GM23338 (cell line): ENCODE measurements at regions not wholly inside any gene's neighbourhood (a gene's known extent, or its start where the extent isn't known, plus 50 kb on each side); places are given as distances from the start of the nearest gene placed in this dataset.
"Not testable (repeated sequence)": the region's sequence is repeated elsewhere in the genome, so short reads cannot be mapped to it uniquely, and the experiment has no call there.

ENCODE experiments used
- ATAC-seq: fragments of 200-7000 bp; cut with Tn5 transposase; 3 replicates; pipeline ENCODE4 v1.9.1; 2020
- DNase-seq: peaks from one replicate; pipeline ENCODE4 v3.0.0-alpha.2; 2015; ENCODE audit warnings: low spot score
- H2AFZ ChIP-seq: fragments of 200-600 bp; sonication (generic); 2 replicates; pipeline ENCODE4 v1.8.0; 2016; ENCODE audit warnings: antibody characterized with exemption, mild to moderate bottlenecking, moderate library complexity
- H3F3A ChIP-seq: fragments of 200-600 bp; sonication (generic); replicated peaks from 2 replicates; pipeline ENCODE4 v1.8.0; 2017; ENCODE audit warnings: antibody characterized with exemption, mixed run types, low read depth
- H3K27ac ChIP-seq: fragments of 200-600 bp; sonication (generic); 2 replicates; pipeline ENCODE4 v1.6.1; 2016; ENCODE audit warnings: low read depth
- H3K27me3 ChIP-seq: fragments of 200-600 bp; sonication (generic); 2 replicates; pipeline ENCODE4 v1.8.0; 2016; ENCODE audit warnings: mild to moderate bottlenecking, mixed run types, moderate library complexity; ENCODE audit not compliant: insufficient read depth
- H3K36me3 ChIP-seq: fragments of 200-600 bp; sonication (generic); 2 replicates; pipeline ENCODE4 v1.8.0; 2016; ENCODE audit warnings: mild to moderate bottlenecking; ENCODE audit not compliant: insufficient read depth
- H3K4me1 ChIP-seq: fragments of 200-600 bp; sonication (generic); 2 replicates; pipeline ENCODE4 v1.8.0; 2016; ENCODE audit warnings: mild to moderate bottlenecking, moderate library complexity; ENCODE audit not compliant: insufficient read depth
- H3K4me2 ChIP-seq: fragments of 200-600 bp; sonication (generic); 2 replicates; pipeline ENCODE4 v1.7.1; 2017; ENCODE audit warnings: mixed run types
- H3K4me3 ChIP-seq: fragments of 200-600 bp; sonication (generic); 2 replicates; pipeline ENCODE4 v1.6.1; 2016; ENCODE audit warnings: mixed run types
- H3K79me2 ChIP-seq: fragments of 200-600 bp; sonication (generic); replicated peaks from 2 replicates; pipeline ENCODE4 v1.8.0; 2017; ENCODE audit warnings: mild to moderate bottlenecking; ENCODE audit not compliant: insufficient read depth
- H3K9me2 ChIP-seq: fragments of 200-600 bp; sonication (generic); 2 replicates; pipeline ENCODE4 v1.8.0; 2017; ENCODE audit not compliant: insufficient read depth
- H4K20me1 ChIP-seq: fragments of 200-600 bp; sonication (generic); replicated peaks from 2 replicates; pipeline ENCODE4 v1.8.0; 2017; ENCODE audit warnings: mild to moderate bottlenecking; ENCODE audit not compliant: insufficient read depth
- H3K27ac Mint-ChIP-seq: 2 replicates; pipeline ENCODE4 v1.8.0; 2020; ENCODE audit warnings: inconsistent platforms, mild to moderate bottlenecking, moderate library complexity, mixed read lengths
- H3K27me3 Mint-ChIP-seq: 3 replicates; pipeline ENCODE4 v1.8.0; 2022; ENCODE audit warnings: low read depth, mild to moderate bottlenecking, moderate library complexity, mixed read lengths, inconsistent platforms; ENCODE audit not compliant: insufficient read depth, poor library complexity
- H3K36me3 Mint-ChIP-seq: 3 replicates; pipeline ENCODE4 v1.8.0; 2021; ENCODE audit warnings: low read depth, mild to moderate bottlenecking, inconsistent platforms, moderate library complexity, mixed read lengths
- H3K4me1 Mint-ChIP-seq: 3 replicates; pipeline ENCODE4 v1.8.0; 2020; ENCODE audit warnings: mild to moderate bottlenecking, inconsistent platforms, mixed read lengths
- H3K4me3 Mint-ChIP-seq: 3 replicates; pipeline ENCODE4 v1.8.0; 2021; ENCODE audit warnings: moderate library complexity, mild to moderate bottlenecking, inconsistent platforms, mixed read lengths
- H3K9me3 Mint-ChIP-seq: 3 replicates; pipeline ENCODE4 v1.8.0; 2020; ENCODE audit warnings: moderate library complexity, mild to moderate bottlenecking, inconsistent platforms, mixed read lengths
- CREB1 ChIP-seq: fragments of 250-450 bp; sonication (Bioruptor Pico); IDR thresholded peaks from 2 replicates; pipeline ENCODE4 v1.5.0; 2020; ENCODE audit warnings: low read depth, mild to moderate bottlenecking, moderate library complexity
- ETS1 ChIP-seq: IDR thresholded peaks from 2 replicates; pipeline ENCODE4 v1.6.1; 2016; ENCODE audit warnings: antibody characterized with exemption
- JUNB ChIP-seq: IDR thresholded peaks from one replicate; pipeline ENCODE4 v1.6.1; 2016; ENCODE audit warnings: antibody characterized with exemption; ENCODE audit not compliant: unreplicated experiment
- NANOG ChIP-seq: IDR thresholded peaks from 2 replicates; pipeline ENCODE4 v1.6.1; 2016; ENCODE audit warnings: antibody characterized with exemption, borderline replicate concordance
- ZNF114 ChIP-seq: fragments of 250-450 bp; sonication (Bioruptor Pico); IDR thresholded peaks from 2 replicates; pipeline ENCODE4 v1.5.0; 2020; ENCODE audit warnings: mild to moderate bottlenecking, moderate library complexity
- ZNF331 ChIP-seq: fragments of 250-450 bp; sonication (Bioruptor Pico); IDR thresholded peaks from 2 replicates; pipeline ENCODE4 v1.5.0; 2020; ENCODE audit warnings: low read depth, mild to moderate bottlenecking, moderate library complexity
- TF ChIP-seq, protein P1 (sequence below): fragments of 250-450 bp; sonication (Bioruptor Pico); IDR thresholded peaks from 2 replicates; pipeline ENCODE4 v1.5.0; 2020; ENCODE audit warnings: mild to moderate bottlenecking, moderate library complexity

GRCh38 chr12:62202861-62203260, 57.3 kb upstream of the USP15 start:
- H3K9me2 ChIP-seq, H3K27ac Mint-ChIP-seq, ATAC-seq, H3K36me3 ChIP-seq, H3K36me3 Mint-ChIP-seq, H3K4me3 ChIP-seq, H3K4me3 Mint-ChIP-seq, H2AFZ ChIP-seq, H4K20me1 ChIP-seq, H3K79me2 ChIP-seq, H3K4me1 ChIP-seq, H3K27me3 Mint-ChIP-seq, H3K4me1 Mint-ChIP-seq, H3K27ac ChIP-seq, DNase-seq, H3K4me2 ChIP-seq, H3F3A ChIP-seq, H3K27me3 ChIP-seq: not testable (repeated sequence)
- H3K9me3 Mint-ChIP-seq, result peaks cover 40% of the 10 kb centered on the region

DNA sequence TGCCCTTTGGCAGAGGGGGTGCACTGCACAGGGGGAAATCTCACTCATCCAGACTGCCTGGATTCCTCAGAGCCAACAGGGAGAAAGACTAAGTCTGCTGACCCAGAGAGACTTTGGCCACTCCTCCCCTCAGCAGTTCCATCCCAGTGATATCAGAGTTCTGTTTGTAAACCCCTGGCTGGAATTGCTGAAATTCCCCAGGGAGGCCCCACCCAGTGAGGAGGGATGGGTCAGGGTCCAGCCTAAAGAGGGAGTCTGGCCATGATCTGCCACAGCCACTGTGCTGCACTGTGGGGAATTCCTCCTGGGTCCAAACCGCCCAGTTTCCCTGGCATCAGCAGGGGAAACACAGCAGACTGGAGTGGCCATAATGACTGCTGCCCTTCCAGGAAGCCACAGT, 54.9 kb upstream of the USP15 start:
- no peak for ATAC-seq
- Histone ChIP-seq H3K9me2 (peaks cover 4% of the 10 kb centered on the region), H3F3A (no peaks in the 10 kb centered on the region), H3K36me3 (no peaks in the 10 kb centered on the region), H3K27me3 (no peaks in the 10 kb centered on the region), H4K20me1 (no peaks in the 10 kb centered on the region), H3K79me2 (no peaks in the 10 kb centered on the region), H3K4me1 (no peaks in the 10 kb centered on the region), H3K4me3 (no peak overlapping the region), H3K4me2 (no peak overlapping the region), H2AFZ (no peak overlapping the region), H3K27ac (no peak overlapping the region)
- H3K4me3 Mint-ChIP-seq, result no peak overlapping the region
- DNase-seq, result no peak
- no peaks in the 10 kb centered on the region for H3K27me3 Mint-ChIP-seq
- H3K9me3 Mint-ChIP-seq, result peaks cover 32% of the 10 kb centered on the region
- no peak overlapping the region for H3K27ac Mint-ChIP-seq
- peaks cover 9% of the 10 kb centered on the region; the same call in 2 of the 3 replicates for H3K36me3 Mint-ChIP-seq
- TF ChIP-seq ETS1, result no peak
- TF ChIP-seq ZNF114, result no peak
- no peak for TF ChIP-seq NANOG
- no peak for TF ChIP-seq ZNF331 (CRISPR knock-in tag)
- TF ChIP-seq JUNB, result no peak
- TF ChIP-seq CREB1, result no peak
- TF ChIP-seq, protein P1, sequence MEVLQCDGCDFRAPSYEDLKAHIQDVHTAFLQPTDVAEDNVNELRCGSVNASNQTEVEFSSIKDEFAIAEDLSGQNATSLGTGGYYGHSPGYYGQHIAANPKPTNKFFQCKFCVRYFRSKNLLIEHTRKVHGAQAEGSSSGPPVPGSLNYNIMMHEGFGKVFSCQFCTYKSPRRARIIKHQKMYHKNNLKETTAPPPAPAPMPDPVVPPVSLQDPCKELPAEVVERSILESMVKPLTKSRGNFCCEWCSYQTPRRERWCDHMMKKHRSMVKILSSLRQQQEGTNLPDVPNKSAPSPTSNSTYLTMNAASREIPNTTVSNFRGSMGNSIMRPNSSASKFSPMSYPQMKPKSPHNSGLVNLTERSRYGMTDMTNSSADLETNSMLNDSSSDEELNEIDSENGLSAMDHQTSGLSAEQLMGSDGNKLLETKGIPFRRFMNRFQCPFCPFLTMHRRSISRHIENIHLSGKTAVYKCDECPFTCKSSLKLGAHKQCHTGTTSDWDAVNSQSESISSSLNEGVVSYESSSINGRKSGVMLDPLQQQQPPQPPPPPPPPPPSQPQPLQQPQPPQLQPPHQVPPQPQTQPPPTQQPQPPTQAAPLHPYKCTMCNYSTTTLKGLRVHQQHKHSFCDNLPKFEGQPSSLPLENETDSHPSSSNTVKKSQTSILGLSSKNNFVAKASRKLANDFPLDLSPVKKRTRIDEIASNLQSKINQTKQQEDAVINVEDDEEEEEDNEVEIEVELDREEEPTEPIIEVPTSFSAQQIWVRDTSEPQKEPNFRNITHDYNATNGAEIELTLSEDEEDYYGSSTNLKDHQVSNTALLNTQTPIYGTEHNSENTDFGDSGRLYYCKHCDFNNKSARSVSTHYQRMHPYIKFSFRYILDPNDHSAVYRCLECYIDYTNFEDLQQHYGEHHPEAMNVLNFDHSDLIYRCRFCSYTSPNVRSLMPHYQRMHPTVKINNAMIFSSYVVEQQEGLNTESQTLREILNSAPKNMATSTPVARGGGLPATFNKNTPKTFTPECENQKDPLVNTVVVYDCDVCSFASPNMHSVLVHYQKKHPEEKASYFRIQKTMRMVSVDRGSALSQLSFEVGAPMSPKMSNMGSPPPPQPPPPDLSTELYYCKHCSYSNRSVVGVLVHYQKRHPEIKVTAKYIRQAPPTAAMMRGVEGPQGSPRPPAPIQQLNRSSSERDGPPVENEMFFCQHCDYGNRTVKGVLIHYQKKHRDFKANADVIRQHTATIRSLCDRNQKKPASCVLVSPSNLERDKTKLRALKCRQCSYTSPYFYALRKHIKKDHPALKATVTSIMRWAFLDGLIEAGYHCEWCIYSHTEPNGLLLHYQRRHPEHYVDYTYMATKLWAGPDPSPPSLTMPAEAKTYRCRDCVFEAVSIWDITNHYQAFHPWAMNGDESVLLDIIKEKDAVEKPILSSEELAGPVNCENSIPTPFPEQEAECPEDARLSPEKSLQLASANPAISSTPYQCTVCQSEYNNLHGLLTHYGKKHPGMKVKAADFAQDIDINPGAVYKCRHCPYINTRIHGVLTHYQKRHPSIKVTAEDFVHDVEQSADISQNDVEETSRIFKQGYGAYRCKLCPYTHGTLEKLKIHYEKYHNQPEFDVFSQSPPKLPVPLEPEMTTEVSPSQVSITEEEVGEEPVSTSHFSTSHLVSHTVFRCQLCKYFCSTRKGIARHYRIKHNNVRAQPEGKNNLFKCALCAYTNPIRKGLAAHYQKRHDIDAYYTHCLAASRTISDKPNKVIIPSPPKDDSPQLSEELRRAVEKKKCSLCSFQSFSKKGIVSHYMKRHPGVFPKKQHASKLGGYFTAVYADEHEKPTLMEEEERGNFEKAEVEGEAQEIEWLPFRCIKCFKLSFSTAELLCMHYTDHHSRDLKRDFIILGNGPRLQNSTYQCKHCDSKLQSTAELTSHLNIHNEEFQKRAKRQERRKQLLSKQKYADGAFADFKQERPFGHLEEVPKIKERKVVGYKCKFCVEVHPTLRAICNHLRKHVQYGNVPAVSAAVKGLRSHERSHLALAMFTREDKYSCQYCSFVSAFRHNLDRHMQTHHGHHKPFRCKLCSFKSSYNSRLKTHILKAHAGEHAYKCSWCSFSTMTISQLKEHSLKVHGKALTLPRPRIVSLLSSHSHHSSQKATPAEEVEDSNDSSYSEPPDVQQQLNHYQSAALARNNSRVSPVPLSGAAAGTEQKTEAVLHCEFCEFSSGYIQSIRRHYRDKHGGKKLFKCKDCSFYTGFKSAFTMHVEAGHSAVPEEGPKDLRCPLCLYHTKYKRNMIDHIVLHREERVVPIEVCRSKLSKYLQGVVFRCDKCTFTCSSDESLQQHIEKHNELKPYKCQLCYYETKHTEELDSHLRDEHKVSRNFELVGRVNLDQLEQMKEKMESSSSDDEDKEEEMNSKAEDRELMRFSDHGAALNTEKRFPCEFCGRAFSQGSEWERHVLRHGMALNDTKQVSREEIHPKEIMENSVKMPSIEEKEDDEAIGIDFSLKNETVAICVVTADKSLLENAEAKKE (CRISPR knock-in tag), result no peak
- no peaks in the 10 kb centered on the region for H3K4me1 Mint-ChIP-seq
